H1 (cell line): ENCODE measurements at regions not wholly inside any gene's neighbourhood (a gene's known extent, or its start where the extent isn't known, plus 50 kb on each side); places are given as distances from the start of the nearest gene placed in this dataset.

ENCODE experiments used
- CTCF ChIA-PET: fragments of 300-600 bp; sonication (Branson Sonifier 250); formaldehyde crosslinking; loops from one replicate; lab custom pipeline; 2021; ENCODE audit not compliant: partially characterized antibody; lab: Charles Lee
- POLR2A ChIA-PET: fragments of 300-600 bp; sonication (Branson Sonifier 250); formaldehyde crosslinking; loops from one replicate; lab custom pipeline; 2021; ENCODE audit warnings: inconsistent platforms; ENCODE audit not compliant: partially characterized antibody; lab: Charles Lee
- DNase-seq, 2 experiments: peaks; one replicate each; pipeline versions ENCODE4 v3.0.0 to v3.0.0-alpha.2; 2010 to 2022; ENCODE audit warnings: low spot score in 2 of 2, low read depth in 1 of 2, mixed read lengths in 1 of 2
- FAIRE-seq: peaks from 2 replicates; lab custom pipeline; 2011; peaks lifted over from hg19 to GRCh38; lab: Jason Lieb, UNC
- H2AFZ ChIP-seq: 2 replicates; pipeline ENCODE4 v1.8.1; 2012; ENCODE audit warnings: low read length, inconsistent platforms
- H2AK5ac ChIP-seq: 2 replicates; pipeline ENCODE4 v1.6.1; 2013; ENCODE audit warnings: low read depth, low read length
- H2BK120ac ChIP-seq: replicated peaks from 2 replicates; pipeline ENCODE3; 2013; ENCODE audit warnings: low read depth, low read length, inconsistent platforms
- H2BK12ac ChIP-seq: 2 replicates; pipeline ENCODE4 v1.6.1; 2013; ENCODE audit warnings: low read depth, low read length
- H2BK15ac ChIP-seq: 2 replicates; pipeline ENCODE4 v1.6.1; 2013; ENCODE audit warnings: low read length
- H2BK20ac ChIP-seq: 2 replicates; pipeline ENCODE4 v1.6.1; 2013; ENCODE audit warnings: low read length
- H2BK5ac ChIP-seq: 2 replicates; pipeline ENCODE4 v1.6.1; 2013; ENCODE audit warnings: low read depth, low read length
- H3K14ac ChIP-seq: 2 replicates; pipeline ENCODE4 v1.6.1; 2013; ENCODE audit warnings: inconsistent platforms; ENCODE audit not compliant: insufficient read length
- H3K18ac ChIP-seq: 2 replicates; pipeline ENCODE4 v1.6.1; 2013; ENCODE audit warnings: low read length; ENCODE audit errors: extremely low read depth
- H3K23ac ChIP-seq: 2 replicates; pipeline ENCODE4 v1.6.1; 2013; ENCODE audit warnings: inconsistent platforms; ENCODE audit not compliant: insufficient read length
- H3K23me2 ChIP-seq: 2 replicates; pipeline ENCODE4 v1.6.1; 2013; ENCODE audit warnings: low read depth, low read length
- H3K27ac ChIP-seq: 2 replicates; pipeline ENCODE4 v1.6.1; 2011; ENCODE audit warnings: low read depth, low read length, inconsistent platforms
- H3K27me3 ChIP-seq, 4 experiments: replicated peaks in 1 of 4; 1 replicate in 1 of 4; 2 replicates in 3 of 4; pipeline versions ENCODE4 v1.6.1 to v1.8.1; 2011 to 2013; ENCODE audit warnings: low read length in 3 of 4, mild to moderate bottlenecking in 3 of 4, inconsistent platforms in 2 of 4, mixed read lengths in 2 of 4, moderate library complexity in 1 of 4; ENCODE audit not compliant: control insufficient read depth in 3 of 4, insufficient read depth in 3 of 4; ENCODE audit errors: extremely low read depth in 1 of 4
- H3K36me3 ChIP-seq, 4 experiments: 2 replicates each; pipeline versions ENCODE4 v1.6.1 to v1.8.1; 2011 to 2013; ENCODE audit warnings: mild to moderate bottlenecking in 4 of 4, low read length in 3 of 4, moderate library complexity in 2 of 4, control low read depth in 1 of 4, inconsistent platforms in 1 of 4; ENCODE audit not compliant: insufficient read depth in 4 of 4, control insufficient read depth in 2 of 4
- H3K4ac ChIP-seq: replicated peaks from 2 replicates; pipeline ENCODE3; 2013; ENCODE audit warnings: low read length, low read depth, mixed read lengths, inconsistent platforms; ENCODE audit not compliant: insufficient read length
- H3K4me1 ChIP-seq, 4 experiments: replicated peaks in 1 of 4; 1 replicate in 1 of 4; 2 replicates in 3 of 4; pipeline versions ENCODE4 v1.6.1 to v1.8.1; 2011 to 2013; ENCODE audit warnings: low read length in 3 of 4, inconsistent platforms in 2 of 4, mixed read lengths in 1 of 4; ENCODE audit not compliant: insufficient read depth in 4 of 4, control insufficient read depth in 3 of 4
- H3K4me2 ChIP-seq, 2 experiments: 2 replicates each; pipeline versions ENCODE4 v1.6.1 to v1.8.1; 2011 to 2013; ENCODE audit warnings: low read depth in 2 of 2, low read length in 2 of 2, control low read depth in 1 of 2, inconsistent platforms in 1 of 2, mild to moderate bottlenecking in 1 of 2; ENCODE audit not compliant: insufficient read depth in 1 of 2
- H3K4me3 ChIP-seq, 4 experiments: fragments of 200-600, 300-600 bp in 1 of 4; sonication (generic), shearing (Covaris generic), sonication (Bioruptor Twin) in 1 of 4; 2 replicates each; pipeline versions ENCODE4 v1.5.1 to v1.8.1; 2011 to 2016; ENCODE audit warnings: low read length in 4 of 4, low read depth in 3 of 4, control low read depth in 2 of 4, inconsistent platforms in 2 of 4, mild to moderate bottlenecking in 2 of 4, mixed read lengths in 1 of 4, moderate library complexity in 1 of 4; ENCODE audit not compliant: insufficient read depth in 2 of 4; ENCODE audit errors: extremely low read depth in 1 of 4
- H3K56ac ChIP-seq: replicated peaks from 2 replicates; pipeline ENCODE3; 2013; ENCODE audit warnings: low read depth, mild to moderate bottlenecking, mixed read lengths, low read length, inconsistent platforms; ENCODE audit not compliant: insufficient read length
- H3K79me1 ChIP-seq: 2 replicates; pipeline ENCODE4 v1.6.1; 2013; ENCODE audit warnings: low read depth, low read length, control low read depth
- H3K79me2 ChIP-seq, 2 experiments: 2 replicates each; pipeline versions ENCODE4 v1.6.1 to v1.8.1; 2012 to 2013; ENCODE audit warnings: low read length in 2 of 2, mild to moderate bottlenecking in 2 of 2, inconsistent platforms in 1 of 2; ENCODE audit not compliant: insufficient read depth in 2 of 2, control insufficient read depth in 1 of 2
- H3K9ac ChIP-seq, 4 experiments: replicated peaks in 1 of 4; 1 replicate in 1 of 4; 2 replicates in 3 of 4; pipeline versions ENCODE4 v1.6.1 to v1.8.1; 2011 to 2013; ENCODE audit warnings: low read depth in 3 of 4, low read length in 3 of 4, control low read depth in 2 of 4, mild to moderate bottlenecking in 2 of 4, moderate library complexity in 2 of 4, inconsistent platforms in 1 of 4; ENCODE audit errors: extremely low read depth in 1 of 4
- H3K9me3 ChIP-seq, 2 experiments: 2 replicates each; pipeline versions ENCODE4 v1.6.1 to v1.8.1; 2012 to 2013; ENCODE audit warnings: mild to moderate bottlenecking in 2 of 2, moderate library complexity in 2 of 2, control low read depth in 1 of 2, inconsistent platforms in 1 of 2, low read depth in 1 of 2, low read length in 1 of 2, mixed read lengths in 1 of 2; ENCODE audit not compliant: insufficient read depth in 2 of 2
- H4K20me1 ChIP-seq, 2 experiments: replicated peaks in 1 of 2; 2 replicates each; pipeline versions ENCODE3 to v1.8.1; 2011 to 2013; ENCODE audit warnings: inconsistent platforms in 2 of 2, low read length in 2 of 2, mild to moderate bottlenecking in 1 of 2; ENCODE audit not compliant: insufficient read depth in 2 of 2, control insufficient read depth in 1 of 2
- H4K5ac ChIP-seq: 2 replicates; pipeline ENCODE4 v1.6.1; 2013; ENCODE audit warnings: low read length, low read depth, mixed read lengths, inconsistent platforms; ENCODE audit not compliant: insufficient read length
- H4K8ac ChIP-seq: 2 replicates; pipeline ENCODE4 v1.8.0; 2013; ENCODE audit warnings: mild to moderate bottlenecking, moderate library complexity, low read length, inconsistent platforms; ENCODE audit not compliant: insufficient read depth; ENCODE audit errors: extremely low read depth
- H4K91ac ChIP-seq: replicated peaks from 2 replicates; pipeline ENCODE3; 2013; ENCODE audit warnings: low read length, mixed read lengths, inconsistent platforms; ENCODE audit not compliant: insufficient read length
- BACH1 ChIP-seq: IDR thresholded peaks from 2 replicates; pipeline ENCODE4 v1.6.1; 2012; ENCODE audit warnings: low read length, improper control_type of control experiment
- RXRA ChIP-seq: IDR thresholded peaks from 2 replicates; pipeline ENCODE4 v1.6.1; 2011; ENCODE audit warnings: low read depth, mild to moderate bottlenecking, low read length, moderate library complexity; ENCODE audit not compliant: insufficient read depth
- TEAD4 ChIP-seq: IDR thresholded peaks from 2 replicates; pipeline ENCODE4 v1.6.1; 2012; ENCODE audit warnings: low read depth, low read length, inconsistent platforms, mixed read lengths
- WGBS, 2 experiments: shearing (Covaris generic) in 1 of 2; methylation state at CpG; one replicate each; pipeline versions ENCODE4 v1.1.6 to v1.1.7; 2013 to 2015; ENCODE audit warnings: low lambda C conversion rate in 2 of 2, mixed read lengths in 2 of 2, inconsistent platforms in 1 of 2, low coverage in 1 of 2, missing lambda C conversion rate in 1 of 2; ENCODE audit not compliant: insufficient replicate concordance in 2 of 2, insufficient coverage in 1 of 2, insufficient read length in 1 of 2; ENCODE audit errors: extremely low coverage in 1 of 2, missing lambda C conversion rate in 1 of 2; 5-methylcytosine and 5-hydroxymethylcytosine counted together
- TF ChIP-seq, protein P1 (sequence below): IDR thresholded peaks from 2 replicates; pipeline ENCODE4 v1.6.1; 2012; ENCODE audit warnings: low read length, inconsistent platforms

DNA sequence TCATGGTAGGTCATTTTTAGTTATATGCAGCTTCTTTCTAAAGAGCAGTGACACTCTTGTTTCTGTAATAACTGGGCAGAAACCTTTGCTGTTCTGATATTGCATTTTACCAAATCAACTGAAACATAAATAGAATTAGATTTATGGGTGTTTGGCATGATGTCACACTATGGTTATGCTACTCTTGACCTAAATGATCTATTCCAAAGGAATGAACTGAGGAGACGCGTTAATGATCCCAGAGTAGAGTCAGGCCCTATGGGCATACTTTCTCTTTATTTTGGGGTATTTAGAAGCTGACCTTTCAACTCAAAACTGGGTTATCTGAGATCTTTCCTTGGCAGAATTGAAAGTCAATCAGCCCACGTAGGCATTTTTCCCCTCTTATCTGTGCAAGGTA, 146.8 kb upstream of the ADAMTSL1 start:
- CTCF ChIA-PET, result interaction anchor here (1.1 to 1.9 kb wide), 2 partner anchors 72 to 158 kb away, joined by 4 to 6 read pairs; no protein-coding TSS in a partner anchor
- Histone ChIP-seq H2BK5ac (no peak overlapping the region), H3K9me3 (no peaks in the 10 kb centered on the region), H4K5ac (no peak overlapping the region), H2AFZ (no peak overlapping the region), H2BK12ac (no peak overlapping the region), H3K4me1 (no peaks in the 10 kb centered on the region; a peak in 1 of 7 replicates), H3K27me3 (no peaks in the 10 kb centered on the region), H3K4me3 (no peak overlapping the region), H4K91ac (no peak overlapping the region), H4K20me1 (no peaks in the 10 kb centered on the region), H3K23ac (no peak overlapping the region), H2BK15ac (no peak overlapping the region), H3K9ac (no peak overlapping the region), H3K56ac (no peak overlapping the region), H2BK120ac (no peak overlapping the region), H3K14ac (no peak overlapping the region), H3K79me1 (no peaks in the 10 kb centered on the region), H3K18ac (no peak overlapping the region), H3K36me3 (no peaks in the 10 kb centered on the region), H3K27ac (no peak overlapping the region), H3K23me2 (no peaks in the 10 kb centered on the region), H4K8ac (no peak overlapping the region), H3K4me2 (no peak overlapping the region), H2BK20ac (no peak overlapping the region), H2AK5ac (no peak overlapping the region), H3K79me2 (no peaks in the 10 kb centered on the region), H3K4ac (no peak overlapping the region)
- DNase-seq (no peak), FAIRE-seq (no peak)
- TF ChIP-seq TEAD4 (no peak), RXRA (no peak), BACH1 (no peak)
- TF ChIP-seq, protein P1, sequence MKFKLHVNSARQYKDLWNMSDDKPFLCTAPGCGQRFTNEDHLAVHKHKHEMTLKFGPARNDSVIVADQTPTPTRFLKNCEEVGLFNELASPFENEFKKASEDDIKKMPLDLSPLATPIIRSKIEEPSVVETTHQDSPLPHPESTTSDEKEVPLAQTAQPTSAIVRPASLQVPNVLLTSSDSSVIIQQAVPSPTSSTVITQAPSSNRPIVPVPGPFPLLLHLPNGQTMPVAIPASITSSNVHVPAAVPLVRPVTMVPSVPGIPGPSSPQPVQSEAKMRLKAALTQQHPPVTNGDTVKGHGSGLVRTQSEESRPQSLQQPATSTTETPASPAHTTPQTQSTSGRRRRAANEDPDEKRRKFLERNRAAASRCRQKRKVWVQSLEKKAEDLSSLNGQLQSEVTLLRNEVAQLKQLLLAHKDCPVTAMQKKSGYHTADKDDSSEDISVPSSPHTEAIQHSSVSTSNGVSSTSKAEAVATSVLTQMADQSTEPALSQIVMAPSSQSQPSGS, result no peak
- POLR2A ChIA-PET, result no interaction called here
- 86% methylated on average over 3 of the region's 3 CpGs; no CpG with 5 or more reads in 1 of the 2 experiments for WGBS, 2 experiments
